Neural progenitor cell (in vitro differentiated cells): ENCODE measurements at regions not wholly inside any gene's neighbourhood (a gene's known extent, or its start where the extent isn't known, plus 50 kb on each side); places are given as distances from the start of the nearest gene placed in this dataset.

Experiments used
- DNase-seq: peaks from one replicate; pipeline ENCODE4 v3.0.0-alpha.2; 2016; ENCODE audit warnings: low spot score
- H2AFZ ChIP-seq: fragments of 200-600 bp; sonication (generic); replicated peaks from 2 replicates; pipeline ENCODE4 v1.6.1; 2016; ENCODE audit warnings: antibody characterized with exemption
- H3F3A ChIP-seq: fragments of 200-600 bp; sonication (generic); 2 replicates; pipeline ENCODE4 v1.6.1; 2016; ENCODE audit warnings: antibody characterized with exemption, low read depth
- H3K27ac ChIP-seq: fragments of 200-600 bp; sonication (generic); 2 replicates; pipeline ENCODE4 v1.5.1; 2016; ENCODE audit warnings: mild to moderate bottlenecking
- H3K27me3 ChIP-seq: fragments of 200-600 bp; sonication (generic); 2 replicates; pipeline ENCODE4 v1.6.1; 2016; ENCODE audit warnings: mild to moderate bottlenecking, moderate library complexity
- H3K36me3 ChIP-seq: fragments of 200-600 bp; sonication (generic); 2 replicates; pipeline ENCODE4 v1.5.1; 2016
- H3K4me1 ChIP-seq: fragments of 200-600 bp; sonication (generic); 2 replicates; pipeline ENCODE4 v1.6.1; 2016; ENCODE audit warnings: mixed run types
- H3K4me2 ChIP-seq: fragments of 200-600 bp; sonication (generic); 2 replicates; pipeline ENCODE4 v1.6.1; 2016
- H3K4me3 ChIP-seq: fragments of 200-600 bp; sonication (generic); 2 replicates; pipeline ENCODE4 v1.5.1; 2016
- H3K79me2 ChIP-seq: fragments of 200-600 bp; sonication (generic); 2 replicates; pipeline ENCODE4 v1.6.1; 2016; ENCODE audit warnings: low read depth
- H3K9ac ChIP-seq: fragments of 200-600 bp; sonication (generic); 2 replicates; pipeline ENCODE4 v1.6.1; 2016
- H3K9me3 ChIP-seq: fragments of 200-600 bp; sonication (generic); 2 replicates; pipeline ENCODE4 v1.5.1; 2016; ENCODE audit warnings: low read depth
- H4K20me1 ChIP-seq: fragments of 200-600 bp; sonication (generic); 2 replicates; pipeline ENCODE4 v1.6.1; 2016; ENCODE audit warnings: low read depth
- H3K27ac Mint-ChIP-seq: 3 replicates; pipeline ENCODE4 v1.8.0; 2021; ENCODE audit warnings: mixed read lengths
- H3K27me3 Mint-ChIP-seq: 2 replicates; pipeline ENCODE4 v1.8.0; 2022; ENCODE audit warnings: low read depth, mild to moderate bottlenecking, inconsistent platforms, moderate library complexity, mixed read lengths; ENCODE audit not compliant: insufficient read depth
- H3K36me3 Mint-ChIP-seq: 3 replicates; pipeline ENCODE4 v1.8.0; 2021; ENCODE audit warnings: mixed read lengths
- H3K4me1 Mint-ChIP-seq: 3 replicates; pipeline ENCODE4 v1.8.0; 2021; ENCODE audit warnings: mixed read lengths
- H3K4me3 Mint-ChIP-seq: 3 replicates; pipeline ENCODE4 v1.8.0; 2021; ENCODE audit warnings: mild to moderate bottlenecking, moderate library complexity, mixed read lengths
- H3K9me3 Mint-ChIP-seq: 3 replicates; pipeline ENCODE4 v1.8.0; 2020; ENCODE audit warnings: mixed read lengths
- EZH2 ChIP-seq: fragments of 200-600 bp; sonication (generic); IDR thresholded peaks from 2 replicates; pipeline ENCODE4 v1.6.1; 2017; ENCODE audit warnings: antibody characterized with exemption, mild to moderate bottlenecking, moderate library complexity
- EZH2phosphoT487 ChIP-seq: fragments of 200-600 bp; sonication (generic); IDR thresholded peaks from 2 replicates; pipeline ENCODE4 v1.6.1; 2017; ENCODE audit warnings: antibody characterized with exemption
- TF ChIP-seq, protein P1 (sequence below): fragments of 200-600 bp; sonication (generic); IDR thresholded peaks from 2 replicates; pipeline ENCODE4 v1.5.1; 2017; ENCODE audit warnings: antibody characterized with exemption, mild to moderate bottlenecking

DNA sequence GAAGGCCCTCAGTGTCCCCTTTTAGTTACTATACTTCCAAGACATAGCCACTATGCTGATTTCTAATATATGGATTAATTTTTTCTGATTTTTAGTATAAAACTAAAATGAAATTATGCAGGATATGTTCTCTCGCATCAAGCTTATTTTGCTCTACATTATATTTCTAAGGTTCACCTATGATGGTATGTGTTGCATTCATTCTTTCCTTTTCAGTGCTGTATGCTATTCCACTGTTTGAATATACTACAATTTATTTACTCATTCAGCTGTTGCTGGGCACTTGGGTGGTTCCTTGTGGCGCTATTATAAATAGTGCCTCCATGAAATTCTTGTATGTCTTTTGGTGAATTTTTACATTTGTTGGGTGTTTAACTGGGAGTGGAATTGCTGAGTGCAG lies 230.3 kb downstream of the ATG4C start:
- TF ChIP-seq EZH2 (no peak), EZH2phosphoT487 (no peak)
- TF ChIP-seq, protein P1, sequence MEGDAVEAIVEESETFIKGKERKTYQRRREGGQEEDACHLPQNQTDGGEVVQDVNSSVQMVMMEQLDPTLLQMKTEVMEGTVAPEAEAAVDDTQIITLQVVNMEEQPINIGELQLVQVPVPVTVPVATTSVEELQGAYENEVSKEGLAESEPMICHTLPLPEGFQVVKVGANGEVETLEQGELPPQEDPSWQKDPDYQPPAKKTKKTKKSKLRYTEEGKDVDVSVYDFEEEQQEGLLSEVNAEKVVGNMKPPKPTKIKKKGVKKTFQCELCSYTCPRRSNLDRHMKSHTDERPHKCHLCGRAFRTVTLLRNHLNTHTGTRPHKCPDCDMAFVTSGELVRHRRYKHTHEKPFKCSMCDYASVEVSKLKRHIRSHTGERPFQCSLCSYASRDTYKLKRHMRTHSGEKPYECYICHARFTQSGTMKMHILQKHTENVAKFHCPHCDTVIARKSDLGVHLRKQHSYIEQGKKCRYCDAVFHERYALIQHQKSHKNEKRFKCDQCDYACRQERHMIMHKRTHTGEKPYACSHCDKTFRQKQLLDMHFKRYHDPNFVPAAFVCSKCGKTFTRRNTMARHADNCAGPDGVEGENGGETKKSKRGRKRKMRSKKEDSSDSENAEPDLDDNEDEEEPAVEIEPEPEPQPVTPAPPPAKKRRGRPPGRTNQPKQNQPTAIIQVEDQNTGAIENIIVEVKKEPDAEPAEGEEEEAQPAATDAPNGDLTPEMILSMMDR = no peak
- H3K27ac ChIP-seq = no peak overlapping the region
- Mint-ChIP-seq H3K27ac (no peak overlapping the region), H3K27me3 (peaks cover 12% of the 10 kb centered on the region), H3K4me3 (no peak overlapping the region), H3K9me3 (no peaks in the 10 kb centered on the region), H3K36me3 (no peaks in the 10 kb centered on the region), H3K4me1 (peaks cover 26% of the 10 kb centered on the region)
- H3K79me2 ChIP-seq = no peaks in the 10 kb centered on the region
- H3K36me3 ChIP-seq = no peaks in the 10 kb centered on the region
- no peak overlapping the region for H2AFZ ChIP-seq
- H3K4me1 ChIP-seq = peaks cover 23% of the 10 kb centered on the region
- peaks cover 2% of the 10 kb centered on the region for H4K20me1 ChIP-seq
- no peak overlapping the region for H3K4me2 ChIP-seq
- no peaks in the 10 kb centered on the region for H3K27me3 ChIP-seq
- no peak overlapping the region for H3K9ac ChIP-seq
- no peak for DNase-seq
- H3F3A ChIP-seq = peaks cover 14% of the 10 kb centered on the region
- H3K4me3 ChIP-seq = no peak overlapping the region
- H3K9me3 ChIP-seq = no peaks in the 10 kb centered on the region

DNA sequence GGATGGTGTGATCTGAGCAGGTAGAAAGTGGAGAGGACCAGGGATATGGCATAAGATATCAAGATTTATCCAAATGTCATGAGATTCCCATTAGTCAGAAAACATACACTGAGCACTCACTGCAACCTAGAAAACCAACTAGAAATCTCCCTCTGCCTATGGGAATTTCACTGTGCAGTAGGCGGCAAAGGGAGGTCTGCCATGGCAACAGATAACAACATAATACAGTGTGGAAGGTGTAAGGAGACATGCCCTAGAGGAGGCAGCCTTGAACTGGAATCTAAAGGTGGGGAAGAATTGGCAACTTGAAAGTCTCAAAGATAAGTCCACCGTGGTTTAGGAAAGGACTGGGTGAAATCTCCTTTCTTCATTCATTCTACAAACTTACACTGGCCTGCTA lies 238.4 kb downstream of the ATG4C start:
- peaks cover 5% of the 10 kb centered on the region for H3K27me3 Mint-ChIP-seq
- H2AFZ ChIP-seq = no peak overlapping the region
- no peak overlapping the region for H3K4me2 ChIP-seq
- H3K4me1 Mint-ChIP-seq = peaks cover 10% of the 10 kb centered on the region
- H3K27me3 ChIP-seq = no peaks in the 10 kb centered on the region
- peaks cover 4% of the 10 kb centered on the region for H3K9me3 Mint-ChIP-seq
- H3K4me1 ChIP-seq = no peaks in the 10 kb centered on the region
- no peak overlapping the region for H3K4me3 ChIP-seq
- TF ChIP-seq EZH2phosphoT487 = no peak
- TF ChIP-seq EZH2 = no peak
- TF ChIP-seq, protein P1 = no peak
- H3K79me2 ChIP-seq = no peaks in the 10 kb centered on the region
- no peak overlapping the region for H3K9ac ChIP-seq
- no peaks in the 10 kb centered on the region for H3K36me3 Mint-ChIP-seq
- H3K4me3 Mint-ChIP-seq = no peak overlapping the region
- no peaks in the 10 kb centered on the region for H3K36me3 ChIP-seq
- no peaks in the 10 kb centered on the region for H3F3A ChIP-seq
- no peaks in the 10 kb centered on the region for H4K20me1 ChIP-seq
- no peak overlapping the region for H3K27ac ChIP-seq
- no peaks in the 10 kb centered on the region for H3K9me3 ChIP-seq
- DNase-seq = no peak
- no peak overlapping the region for H3K27ac Mint-ChIP-seq

DNA sequence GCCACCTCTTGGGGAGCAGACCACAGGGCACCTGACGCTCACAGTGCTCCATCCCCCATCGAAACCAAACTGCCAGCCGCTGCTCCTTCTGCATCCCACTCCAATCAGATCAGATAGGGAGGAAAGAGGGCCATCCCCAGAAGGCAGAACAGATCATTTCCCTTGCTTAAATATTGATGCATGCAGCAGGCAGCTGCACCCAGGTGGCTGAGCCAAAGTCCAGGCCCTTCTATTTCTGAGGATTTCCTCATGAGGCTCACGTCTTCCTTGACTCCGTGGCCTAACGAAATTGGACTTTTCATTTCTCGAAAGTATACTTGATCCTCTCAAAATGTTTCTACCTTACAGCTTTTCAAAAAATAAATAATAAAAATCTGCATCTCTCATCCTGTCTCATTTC lies 239.2 kb downstream of the ATG4C start:
- no peaks in the 10 kb centered on the region for H3K36me3 Mint-ChIP-seq
- no peak for DNase-seq

More for the DNA sequence above, 239.2 kb downstream of the ATG4C start:
- no peaks in the 10 kb centered on the region for H3K4me1 ChIP-seq
- TF ChIP-seq EZH2phosphoT487 (no peak), EZH2 (no peak)
- TF ChIP-seq, protein P1 = no peak
- H3K36me3 ChIP-seq = no peaks in the 10 kb centered on the region
- H3K4me1 Mint-ChIP-seq = peaks cover 10% of the 10 kb centered on the region
- no peak overlapping the region for H2AFZ ChIP-seq
- peaks cover 4% of the 10 kb centered on the region for H3K9me3 Mint-ChIP-seq
- H3K79me2 ChIP-seq = no peaks in the 10 kb centered on the region
- no peak overlapping the region for H3K4me3 Mint-ChIP-seq
- H3K9ac ChIP-seq = no peak overlapping the region
- H3K27ac ChIP-seq = no peak overlapping the region
- no peaks in the 10 kb centered on the region for H4K20me1 ChIP-seq
- no peak overlapping the region for H3K4me2 ChIP-seq
- no peaks in the 10 kb centered on the region for H3F3A ChIP-seq
- no peaks in the 10 kb centered on the region for H3K9me3 ChIP-seq
- H3K27me3 ChIP-seq = no peaks in the 10 kb centered on the region
- H3K27ac Mint-ChIP-seq = no peak overlapping the region
- no peak overlapping the region for H3K4me3 ChIP-seq
- H3K27me3 Mint-ChIP-seq = peaks cover 7% of the 10 kb centered on the region
